ENCODE measurements at regions not wholly inside any gene's neighbourhood (a gene's known extent, or its start where the extent isn't known, plus 50 kb on each side); places are given as distances from the start of the nearest gene placed in this dataset.

DNA sequence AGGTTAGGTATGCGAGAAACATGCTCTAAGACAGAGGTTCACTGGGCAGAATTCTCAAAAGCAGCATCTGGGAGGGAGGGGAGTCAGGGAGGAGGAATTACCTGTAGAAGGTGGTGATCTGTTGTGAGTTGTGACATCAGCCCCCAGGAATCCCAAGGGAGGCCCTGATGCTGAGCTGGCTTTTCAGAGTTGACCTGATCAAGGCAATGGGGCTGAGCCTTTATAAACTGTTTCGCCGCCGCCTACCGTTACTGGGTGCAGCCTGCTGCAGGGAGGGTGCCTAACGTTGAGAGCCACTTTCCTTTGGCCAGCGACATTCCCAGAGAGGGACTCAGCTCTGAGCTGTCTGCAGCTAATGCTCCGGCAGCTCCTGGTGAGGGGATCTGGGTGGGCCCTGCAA lies 257.9 kb upstream of the TMEM132C start:
- TF ChIP-seq, protein P1, sequence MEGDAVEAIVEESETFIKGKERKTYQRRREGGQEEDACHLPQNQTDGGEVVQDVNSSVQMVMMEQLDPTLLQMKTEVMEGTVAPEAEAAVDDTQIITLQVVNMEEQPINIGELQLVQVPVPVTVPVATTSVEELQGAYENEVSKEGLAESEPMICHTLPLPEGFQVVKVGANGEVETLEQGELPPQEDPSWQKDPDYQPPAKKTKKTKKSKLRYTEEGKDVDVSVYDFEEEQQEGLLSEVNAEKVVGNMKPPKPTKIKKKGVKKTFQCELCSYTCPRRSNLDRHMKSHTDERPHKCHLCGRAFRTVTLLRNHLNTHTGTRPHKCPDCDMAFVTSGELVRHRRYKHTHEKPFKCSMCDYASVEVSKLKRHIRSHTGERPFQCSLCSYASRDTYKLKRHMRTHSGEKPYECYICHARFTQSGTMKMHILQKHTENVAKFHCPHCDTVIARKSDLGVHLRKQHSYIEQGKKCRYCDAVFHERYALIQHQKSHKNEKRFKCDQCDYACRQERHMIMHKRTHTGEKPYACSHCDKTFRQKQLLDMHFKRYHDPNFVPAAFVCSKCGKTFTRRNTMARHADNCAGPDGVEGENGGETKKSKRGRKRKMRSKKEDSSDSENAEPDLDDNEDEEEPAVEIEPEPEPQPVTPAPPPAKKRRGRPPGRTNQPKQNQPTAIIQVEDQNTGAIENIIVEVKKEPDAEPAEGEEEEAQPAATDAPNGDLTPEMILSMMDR (IDR thresholded peaks at IDR 0.05) = no peak
- TF ChIP-seq POLR2A (IDR thresholded peaks at IDR 0.05) = no peak
